PC-9 (cell line): ENCODE measurements at regions not wholly inside any gene's neighbourhood (a gene's known extent, or its start where the extent isn't known, plus 50 kb on each side); places are given as distances from the start of the nearest gene placed in this dataset.

ENCODE experiments used
- BruUV-seq: library from RNA; stranded (reverse); fragments of 400-500 nt; replicated peaks from 2 replicates; lab custom pipeline; 2021; lab: Mats Ljungman, UMichigan
- CTCF ChIA-PET: fragments of 300-600 bp; sonication (Branson Sonifier 250); formaldehyde crosslinking; loops from one replicate; lab custom pipeline; 2022; ENCODE audit warnings: antibody characterized with exemption; lab: Charles Lee
- POLR2A ChIA-PET: fragments of 300-600 bp; sonication (Branson Sonifier 250); formaldehyde crosslinking; loops from one replicate; lab custom pipeline; 2022; ENCODE audit warnings: antibody characterized with exemption; ENCODE audit not compliant: unreplicated experiment; lab: Charles Lee
- DNase-seq, 2 experiments: peaks; one replicate each; pipeline versions ENCODE4 v3.0.0 to v3.0.0-alpha.2; 2015 to 2022; ENCODE audit warnings: mixed read lengths in 1 of 2
- H2AFZ ChIP-seq: fragments of 200-600 bp; sonication (generic); 2 replicates; pipeline ENCODE4 v1.8.1; 2017; ENCODE audit warnings: antibody characterized with exemption
- H3F3A ChIP-seq: fragments of 200-600 bp; sonication (generic); 2 replicates; pipeline ENCODE4 v1.8.1; 2017; ENCODE audit warnings: antibody characterized with exemption, mild to moderate bottlenecking, low read depth; ENCODE audit not compliant: insufficient read depth
- H3K27ac ChIP-seq: fragments of 200-600 bp; sonication (generic); 2 replicates; pipeline ENCODE4 v1.6.1; 2016; ENCODE audit warnings: mixed run types
- H3K27me3 ChIP-seq: fragments of 200-600 bp; sonication (generic); 2 replicates; pipeline ENCODE4 v1.6.1; 2016; ENCODE audit warnings: low read depth, mixed run types; ENCODE audit not compliant: insufficient read depth
- H3K36me3 ChIP-seq: fragments of 200-600 bp; sonication (generic); 2 replicates; pipeline ENCODE4 v1.6.1; 2016; ENCODE audit warnings: low read depth, mixed run types
- H3K4me1 ChIP-seq: fragments of 200-600 bp; sonication (generic); replicated peaks from 2 replicates; pipeline ENCODE4 v1.6.1; 2016; ENCODE audit warnings: mixed run types; ENCODE audit not compliant: insufficient read depth
- H3K4me2 ChIP-seq: fragments of 200-600 bp; sonication (generic); 2 replicates; pipeline ENCODE4 v1.6.1; 2017; ENCODE audit warnings: mixed run types
- H3K4me3 ChIP-seq: fragments of 200-600 bp; sonication (generic); 2 replicates; pipeline ENCODE4 v1.6.1; 2016; ENCODE audit warnings: mixed run types
- H3K79me2 ChIP-seq: fragments of 200-600 bp; sonication (generic); 2 replicates; pipeline ENCODE4 v1.6.1; 2017; ENCODE audit warnings: low read depth, mixed run types
- H3K9me2 ChIP-seq: fragments of 200-600 bp; sonication (generic); 2 replicates; pipeline ENCODE4 v1.8.1; 2017; ENCODE audit warnings: mild to moderate bottlenecking; ENCODE audit not compliant: insufficient read depth
- H3K9me3 ChIP-seq: fragments of 200-600 bp; sonication (generic); 2 replicates; pipeline ENCODE4 v1.8.1; 2016; ENCODE audit warnings: low read depth; ENCODE audit not compliant: insufficient read depth
- H4K20me1 ChIP-seq: fragments of 200-600 bp; sonication (generic); 2 replicates; pipeline ENCODE4 v1.8.1; 2017; ENCODE audit not compliant: insufficient read depth
- EZH2 ChIP-seq: fragments of 200-600 bp; sonication (generic); IDR thresholded peaks from 2 replicates; pipeline ENCODE4 v1.8.0; 2017; ENCODE audit warnings: antibody characterized with exemption, low read depth
- intact Hi-C: fragments of 100-400 bp; cut with micrococcal nuclease; formaldehyde crosslinking; loops from one replicate; pipeline ENCODE4 v1.10.0; 2022; ENCODE audit not compliant: unreplicated experiment
- TF ChIP-seq, protein P1 (sequence below): fragments of 200-600 bp; sonication (generic); conservative IDR thresholded peaks from 2 replicates; pipeline ENCODE4 v1.6.1; 2017; ENCODE audit warnings: mixed run types, antibody characterized with exemption, mild to moderate bottlenecking, moderate library complexity

DNA sequence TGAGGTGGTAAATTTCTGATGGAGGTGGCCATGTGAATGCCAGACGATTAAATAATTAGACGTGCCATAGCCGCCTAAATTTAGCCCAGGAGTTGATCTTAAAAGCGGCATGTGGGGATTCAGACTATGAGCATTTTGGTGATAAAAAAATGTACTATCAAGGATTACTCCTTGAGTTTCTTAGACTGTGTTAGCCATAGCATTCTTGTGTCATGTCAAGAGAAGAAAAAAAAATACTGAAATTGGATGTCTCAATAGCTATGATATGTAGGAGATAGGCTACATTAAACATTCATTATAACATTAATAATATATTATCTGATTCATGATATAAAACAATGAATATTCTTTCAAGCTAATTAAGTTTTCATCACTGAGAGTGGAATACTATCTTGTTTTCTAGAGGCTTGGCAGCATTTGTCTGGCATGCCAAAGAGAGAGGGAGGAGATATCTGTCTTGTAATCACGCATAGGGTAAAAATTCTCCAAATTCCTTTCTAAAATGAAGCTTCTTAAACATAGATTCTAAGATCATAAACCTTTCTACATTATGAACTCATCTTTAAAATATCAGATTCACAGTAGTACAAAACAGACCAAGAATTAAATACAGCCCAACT, 727.0 kb downstream of the C12orf50 start:
- ChIA-PET POLR2A (no interaction called here), CTCF (no interaction called here)
- Histone ChIP-seq H4K20me1 (no peaks in the 10 kb centered on the region), H2AFZ (no peak overlapping the region), H3K9me2 (0 out of 2 replicates have a peak, but pooled peaks cover 4% of the 10 kb centered on the region), H3K4me2 (no peak overlapping the region), H3K9me3 (no peaks in the 10 kb centered on the region), H3F3A (no peaks in the 10 kb centered on the region), H3K27me3 (no peaks in the 10 kb centered on the region), H3K4me1 (no peaks in the 10 kb centered on the region), H3K27ac (no peak overlapping the region), H3K36me3 (no peaks in the 10 kb centered on the region), H3K79me2 (no peaks in the 10 kb centered on the region), H3K4me3 (no peak overlapping the region)
- intact Hi-C loops = no loop called here
- no peak for DNase-seq
- TF ChIP-seq, protein P1, sequence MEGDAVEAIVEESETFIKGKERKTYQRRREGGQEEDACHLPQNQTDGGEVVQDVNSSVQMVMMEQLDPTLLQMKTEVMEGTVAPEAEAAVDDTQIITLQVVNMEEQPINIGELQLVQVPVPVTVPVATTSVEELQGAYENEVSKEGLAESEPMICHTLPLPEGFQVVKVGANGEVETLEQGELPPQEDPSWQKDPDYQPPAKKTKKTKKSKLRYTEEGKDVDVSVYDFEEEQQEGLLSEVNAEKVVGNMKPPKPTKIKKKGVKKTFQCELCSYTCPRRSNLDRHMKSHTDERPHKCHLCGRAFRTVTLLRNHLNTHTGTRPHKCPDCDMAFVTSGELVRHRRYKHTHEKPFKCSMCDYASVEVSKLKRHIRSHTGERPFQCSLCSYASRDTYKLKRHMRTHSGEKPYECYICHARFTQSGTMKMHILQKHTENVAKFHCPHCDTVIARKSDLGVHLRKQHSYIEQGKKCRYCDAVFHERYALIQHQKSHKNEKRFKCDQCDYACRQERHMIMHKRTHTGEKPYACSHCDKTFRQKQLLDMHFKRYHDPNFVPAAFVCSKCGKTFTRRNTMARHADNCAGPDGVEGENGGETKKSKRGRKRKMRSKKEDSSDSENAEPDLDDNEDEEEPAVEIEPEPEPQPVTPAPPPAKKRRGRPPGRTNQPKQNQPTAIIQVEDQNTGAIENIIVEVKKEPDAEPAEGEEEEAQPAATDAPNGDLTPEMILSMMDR = no peak
- TF ChIP-seq EZH2 = no peak
- BruUV-seq = no TSS peak

DNA sequence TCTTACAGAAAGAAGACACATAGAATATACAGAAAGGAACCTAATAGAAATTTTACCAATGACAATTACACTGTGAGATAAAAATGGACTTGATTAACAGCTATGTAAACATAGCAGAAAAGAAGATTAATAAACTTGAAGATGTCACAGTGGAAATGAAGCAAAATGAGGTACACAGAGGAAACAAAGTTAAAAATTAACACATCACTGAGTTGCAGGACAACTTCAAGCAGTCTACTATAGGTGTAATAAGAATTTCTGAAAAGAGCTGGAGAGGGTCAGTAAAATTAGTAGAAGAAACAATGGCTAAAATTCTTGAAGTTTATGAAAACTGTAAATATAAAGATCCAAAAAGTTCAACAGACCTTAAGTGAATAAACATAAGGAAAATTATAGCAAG, 738.7 kb downstream of the C12orf50 start:
- H3K4me2 ChIP-seq = no peak overlapping the region
- H3K9me2 ChIP-seq = no peaks in the 10 kb centered on the region
- DNase-seq = no peak
- H3F3A ChIP-seq = no peaks in the 10 kb centered on the region
- H3K79me2 ChIP-seq = no peaks in the 10 kb centered on the region
- H2AFZ ChIP-seq = no peak overlapping the region
- no peaks in the 10 kb centered on the region for H3K36me3 ChIP-seq
- H3K9me3 ChIP-seq = no peaks in the 10 kb centered on the region
- H3K27me3 ChIP-seq = no peaks in the 10 kb centered on the region
- BruUV-seq = no TSS peak
- H3K4me3 ChIP-seq = no peak overlapping the region
- TF ChIP-seq EZH2 = no peak
- TF ChIP-seq, protein P1 = no peak
- no peaks in the 10 kb centered on the region for H3K4me1 ChIP-seq
- ChIA-PET CTCF (no interaction called here), POLR2A (no interaction called here)
- intact Hi-C loops = no loop called here
- H3K27ac ChIP-seq = no peak overlapping the region
- H4K20me1 ChIP-seq = no peaks in the 10 kb centered on the region

DNA sequence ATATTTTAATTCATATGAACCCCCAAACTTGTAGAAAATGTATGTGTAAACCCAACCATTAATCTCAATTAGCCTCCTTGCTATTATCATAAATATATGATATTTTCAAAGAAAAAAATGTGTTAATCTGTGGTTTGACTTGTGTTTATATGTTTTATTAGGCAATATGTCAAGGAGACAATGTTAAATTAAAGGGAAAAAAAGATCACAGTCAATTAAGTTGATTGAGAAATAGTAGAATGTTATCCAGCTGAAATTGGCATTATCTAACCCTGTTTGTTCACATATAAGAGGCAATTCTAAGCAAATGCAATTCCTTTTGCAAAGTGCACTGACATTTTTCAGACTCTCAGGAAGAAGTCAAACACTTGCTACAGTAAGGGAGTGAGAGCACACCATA, 745.3 kb downstream of the C12orf50 start:
- no peak overlapping the region for H3K4me2 ChIP-seq
- H4K20me1 ChIP-seq = no peaks in the 10 kb centered on the region
- H3K9me2 ChIP-seq = no peaks in the 10 kb centered on the region
- TF ChIP-seq, protein P1 = no peak
- no peak for TF ChIP-seq EZH2
- DNase-seq = no peak
- H3K27ac ChIP-seq = no peak overlapping the region
- no peak overlapping the region for H3K4me3 ChIP-seq
- H3K9me3 ChIP-seq = no peaks in the 10 kb centered on the region
- no peak overlapping the region for H2AFZ ChIP-seq
- H3K36me3 ChIP-seq = no peaks in the 10 kb centered on the region
- no peaks in the 10 kb centered on the region for H3K4me1 ChIP-seq
- no peaks in the 10 kb centered on the region for H3K79me2 ChIP-seq
- CTCF ChIA-PET = no interaction called here
- POLR2A ChIA-PET = no interaction called here
- no peaks in the 10 kb centered on the region for H3F3A ChIP-seq
- no peaks in the 10 kb centered on the region for H3K27me3 ChIP-seq
- BruUV-seq = no TSS peak
- intact Hi-C loops = no loop called here
